NCI-H460 (cell line): ENCODE measurements at regions not wholly inside any gene's neighbourhood (a gene's known extent, or its start where the extent isn't known, plus 50 kb on each side); places are given as distances from the start of the nearest gene placed in this dataset.

Experiments used
- DNase-seq: peaks from one replicate; pipeline ENCODE4 v3.0.0-alpha.2; 2016; ENCODE audit warnings: low read depth; ENCODE audit errors: extremely low read depth

DNA sequence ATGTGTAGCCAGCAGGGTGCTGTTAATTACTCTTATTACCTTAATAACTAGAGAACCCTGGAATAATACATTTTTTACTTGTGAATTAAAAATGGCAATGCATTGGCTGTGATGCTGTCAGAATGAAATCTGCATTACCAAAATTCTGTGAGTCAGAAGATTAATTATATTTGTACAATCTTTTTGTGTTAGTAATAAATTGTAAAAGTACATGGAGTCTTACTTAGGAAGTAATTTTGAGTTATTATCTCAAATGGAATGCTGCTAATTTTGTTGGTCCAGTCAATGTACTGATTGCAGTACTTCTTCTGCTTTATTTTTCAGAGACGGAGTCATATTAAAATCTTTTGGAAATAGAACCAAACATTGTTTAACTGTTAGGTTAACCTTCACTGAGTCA, 152.0 kb upstream of the SLC10A2 start:
- no peak for DNase-seq

GRCh38 chr13:103213152-103213551, 146.9 kb upstream of the SLC10A2 start:
- DNase-seq: no peak

GRCh38 chr13:103210348-103210747, 144.1 kb upstream of the SLC10A2 start:
- no peak for DNase-seq

GRCh38 chr13:103203735-103204330, 137.6 kb upstream of the SLC10A2 start:
- DNase-seq: no peak

GRCh38 chr13:103200118-103200885, 134.1 kb upstream of the SLC10A2 start:
- DNase-seq: no peak

DNA sequence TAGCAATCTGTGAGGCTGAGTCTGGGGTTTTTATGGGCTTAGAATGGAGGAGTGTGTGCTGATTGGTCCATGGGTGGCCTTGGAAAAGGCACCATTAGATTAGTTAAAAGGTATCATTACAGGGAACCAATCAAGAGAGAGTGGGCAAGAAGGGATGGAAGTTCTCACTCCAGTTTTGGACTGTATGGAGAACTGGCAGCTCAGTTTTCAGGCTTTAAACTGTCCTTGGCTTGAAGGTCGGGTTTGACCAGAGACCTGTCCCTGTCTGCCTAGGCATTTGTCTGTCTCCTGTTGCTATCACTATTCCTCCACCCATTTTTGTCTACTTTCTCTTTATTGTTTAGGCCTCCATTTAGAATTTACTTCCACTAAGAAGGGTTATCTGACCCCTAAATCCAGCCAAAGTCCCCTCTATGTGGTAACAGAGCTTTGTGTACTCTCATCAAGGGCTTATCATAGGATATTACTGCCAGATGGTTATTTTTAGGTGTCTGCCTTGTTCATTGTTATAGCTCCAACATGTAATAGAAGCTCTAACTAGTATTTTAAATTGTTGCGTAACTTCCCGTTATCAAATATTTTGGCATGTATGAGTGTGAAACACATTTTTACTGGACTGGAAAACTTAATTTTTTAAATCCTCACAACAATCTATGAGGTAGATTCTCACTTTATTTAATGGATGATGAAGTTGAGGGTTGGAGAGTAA, 133.3 kb upstream of the SLC10A2 start:
- DNase-seq: no peak

DNA sequence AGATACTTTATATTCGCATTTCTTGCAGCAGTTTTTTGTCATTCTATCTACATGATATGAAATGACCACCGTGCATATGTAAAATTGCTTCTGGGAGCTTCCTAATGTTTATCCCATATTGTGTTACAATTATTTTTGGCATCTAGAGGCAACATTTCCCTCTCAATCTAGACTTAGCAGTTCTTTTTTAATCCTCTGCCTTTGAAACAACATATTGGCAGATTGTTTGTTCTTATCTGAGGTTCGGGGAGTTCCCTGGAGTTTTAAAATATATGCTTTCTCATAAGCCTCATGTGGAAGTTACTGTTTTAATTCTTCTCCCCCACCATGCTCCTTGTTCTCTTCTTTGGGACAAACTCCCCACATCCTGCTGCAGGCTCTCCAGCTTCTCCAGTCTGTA, 130.1 kb upstream of the SLC10A2 start:
- no peak for DNase-seq

DNA sequence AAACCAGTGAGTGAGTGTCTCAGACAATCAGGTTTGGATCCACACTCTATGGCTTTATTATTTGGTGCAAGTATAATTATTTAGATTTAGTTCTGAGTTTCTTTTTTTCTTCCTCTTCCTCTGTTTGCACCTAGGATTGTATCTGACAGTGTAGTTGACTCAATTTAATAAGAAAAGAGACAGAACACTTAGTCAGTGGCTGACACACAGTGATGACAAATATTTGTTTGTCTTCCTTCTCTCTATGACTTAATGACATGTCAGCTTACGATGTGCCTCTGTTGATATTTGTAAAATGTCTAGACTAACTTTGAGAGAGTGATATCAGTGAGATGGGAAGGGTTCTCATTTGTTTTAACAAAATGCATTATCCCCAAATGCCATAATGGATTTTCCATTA, 129.5 kb upstream of the SLC10A2 start:
- DNase-seq: no peak

GRCh38 chr13:103194871-103195270, 128.7 kb upstream of the SLC10A2 start:
- no peak for DNase-seq

- no peak for DNase-seq
Measured at GRCh38 chr13:103192511-103193135, 126.4 kb upstream of the SLC10A2 start.

DNA sequence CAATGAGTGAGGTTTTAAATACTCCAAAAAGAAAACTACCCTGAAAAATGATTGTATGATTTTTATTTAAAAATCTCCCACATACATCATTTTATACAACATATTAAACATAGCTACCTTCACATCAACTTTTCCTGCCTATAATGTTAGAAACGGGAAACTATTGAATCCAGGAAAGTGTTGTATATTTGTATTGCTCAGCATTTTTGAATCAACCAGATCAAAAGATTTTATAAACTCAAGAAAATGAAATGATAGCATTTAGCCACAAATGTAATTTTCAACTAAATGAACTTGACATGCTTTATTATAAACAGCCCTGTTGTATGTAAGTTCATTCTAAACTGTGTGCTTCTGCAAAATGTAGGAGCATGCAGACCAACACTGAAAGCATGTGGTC, 124.6 kb upstream of the SLC10A2 start:
- no peak for DNase-seq

GRCh38 chr13:103188713-103189326, 122.6 kb upstream of the SLC10A2 start:
- DNase-seq: peak; percentile 9

DNA sequence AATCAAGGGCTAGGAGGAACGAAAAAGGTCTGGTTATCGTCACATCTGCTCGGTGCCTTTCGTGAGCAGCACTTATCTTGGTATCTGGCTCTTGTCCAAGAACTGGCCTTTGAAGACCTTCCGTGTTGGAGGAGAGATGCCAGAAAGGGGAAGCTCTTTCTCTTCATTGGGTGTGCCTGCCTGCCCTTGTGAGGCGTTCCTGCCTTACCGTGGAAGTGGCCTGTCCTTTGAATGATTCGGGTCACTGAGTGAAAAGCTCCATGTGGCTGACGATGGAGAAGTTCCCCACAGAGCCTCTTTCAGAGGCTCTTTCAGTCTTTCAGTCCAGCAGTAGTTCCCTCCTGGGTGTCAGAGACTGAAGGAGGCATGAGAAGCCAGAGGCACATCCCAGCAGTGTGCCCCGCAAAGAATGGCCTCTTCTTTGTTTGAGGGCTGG, 121.5 kb upstream of the SLC10A2 start:
- no peak for DNase-seq

- DNase-seq: no peak
Measured at GRCh38 chr13:103184413-103184812, 118.2 kb upstream of the SLC10A2 start.

DNA sequence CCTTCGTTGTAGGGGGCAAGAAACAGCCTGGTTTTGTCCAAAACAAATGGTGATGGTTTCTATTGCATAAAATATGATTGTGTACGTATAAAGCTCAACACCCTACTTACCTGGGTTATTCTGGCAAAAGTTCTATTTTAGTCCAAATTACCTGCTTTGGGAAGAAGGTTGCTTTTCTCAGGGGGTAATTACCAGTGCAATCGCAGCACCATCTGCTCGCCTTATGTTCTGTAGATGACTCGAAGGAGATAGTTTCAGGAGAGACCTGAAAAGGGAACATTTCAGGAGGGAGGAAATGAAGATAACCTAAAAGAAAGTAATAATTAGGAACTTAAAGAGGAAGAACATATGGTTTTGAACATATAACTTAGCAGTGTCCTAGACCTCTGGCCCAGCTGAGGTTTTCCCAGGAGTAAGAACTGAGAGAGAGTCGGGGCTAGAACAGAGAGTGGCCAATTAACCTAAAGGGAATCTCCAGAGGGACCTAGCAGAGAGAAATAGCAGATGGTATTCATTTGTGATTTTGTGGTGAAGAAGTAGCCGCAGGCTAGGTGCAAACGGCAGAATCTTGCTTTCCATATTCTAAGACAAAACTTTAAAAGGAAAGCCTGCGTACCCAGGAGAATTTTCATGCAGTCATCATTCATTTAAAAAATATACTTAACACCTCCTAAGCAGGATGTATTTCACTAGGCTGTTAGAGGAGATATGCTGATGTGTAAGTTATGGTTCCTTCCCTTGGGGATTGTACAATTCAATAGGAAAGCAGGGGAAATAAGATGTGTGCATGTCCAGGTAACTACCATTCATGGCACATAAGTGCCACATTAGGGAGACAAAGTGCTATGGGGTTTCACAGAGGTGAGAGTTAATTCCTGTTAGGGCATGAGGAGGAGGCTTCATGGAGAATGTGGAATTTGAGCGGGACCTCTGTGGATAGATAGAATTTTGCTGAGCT, 113.0 kb upstream of the SLC10A2 start:
- no peak for DNase-seq

DNA sequence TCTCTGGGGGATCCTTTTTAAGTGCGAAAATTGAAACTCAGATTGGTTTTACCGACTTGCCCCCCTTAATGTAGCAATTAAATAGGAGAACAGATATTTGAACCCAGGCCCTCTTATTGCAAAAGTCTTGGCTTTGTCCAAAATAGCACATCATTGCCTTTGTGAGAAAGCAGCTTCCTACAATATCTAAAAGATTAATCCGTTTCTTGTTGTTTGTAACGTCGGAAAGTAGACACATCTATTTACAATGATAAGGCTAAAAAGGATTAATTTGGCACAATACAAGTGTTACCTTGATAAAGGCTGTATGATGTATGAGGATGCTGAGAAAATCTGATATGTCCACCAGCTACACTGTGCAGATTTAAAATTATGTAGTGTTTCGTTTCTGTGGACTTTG, 108.7 kb upstream of the SLC10A2 start:
- DNase-seq: no peak

GRCh38 chr13:103168901-103169508, 102.8 kb upstream of the SLC10A2 start:
- DNase-seq: no peak

GRCh38 chr13:103164251-103164650, 98.0 kb upstream of the SLC10A2 start:
- no peak for DNase-seq

DNA sequence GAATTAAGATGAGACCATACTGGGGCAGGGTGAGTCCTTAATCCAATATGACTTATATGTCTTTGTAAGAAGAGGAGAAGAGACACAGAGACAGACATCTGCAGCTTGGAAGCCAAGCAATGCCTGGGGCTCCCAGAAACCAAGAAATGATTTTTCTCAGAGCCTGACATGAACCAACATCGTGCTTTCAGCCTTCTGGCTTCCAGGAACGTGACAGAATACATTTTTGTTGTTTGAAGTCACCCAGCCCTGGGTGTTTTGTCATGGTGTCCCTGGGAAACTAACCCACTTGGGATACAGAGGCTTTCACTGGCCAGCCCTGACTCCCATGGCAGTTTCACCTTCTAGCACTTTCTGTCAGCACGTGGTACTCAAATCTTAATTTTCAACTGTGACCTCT, 95.3 kb upstream of the SLC10A2 start:
- DNase-seq: no peak
